HG02970 (cell line): ENCODE measurements at regions not wholly inside any gene's neighbourhood (a gene's known extent, or its start where the extent isn't known, plus 50 kb on each side); places are given as distances from the start of the nearest gene placed in this dataset.

ENCODE experiments used
- ATAC-seq: cut with Tn5 transposase; IDR thresholded peaks from one replicate; pipeline ENCODE4 v1.9.1; 2021; ENCODE audit warnings: mild to moderate bottlenecking, moderate library complexity, moderate number of reproducible peaks; ENCODE audit not compliant: unreplicated experiment, low FRiP score

GRCh38 chr2:7567646-7568045, 650.4 kb downstream of the RNF144A start:
- no peak for ATAC-seq

- ATAC-seq: no peak
These were observed 653.0 kb downstream of the RNF144A start for GRCh38 chr2:7570247-7570646.

- ATAC-seq: no peak
These were observed 654.5 kb downstream of the RNF144A start for GRCh38 chr2:7571701-7572100.

GRCh38 chr2:7572450-7572849, 655.2 kb downstream of the RNF144A start:
- ATAC-seq: no peak

- ATAC-seq: no peak
These were observed 656.1 kb downstream of the RNF144A start for GRCh38 chr2:7573166-7573825.

GRCh38 chr2:7574385-7574784, 657.2 kb downstream of the RNF144A start:
- ATAC-seq: no peak

- no peak for ATAC-seq
These were observed 660.6 kb downstream of the RNF144A start for GRCh38 chr2:7577769-7578168.

GRCh38 chr2:7584017-7584416, 666.8 kb downstream of the RNF144A start:
- ATAC-seq: no peak

GRCh38 chr2:7586898-7587297, 669.7 kb downstream of the RNF144A start:
- ATAC-seq: no peak

- ATAC-seq: no peak
These were observed 671.1 kb downstream of the RNF144A start for GRCh38 chr2:7588295-7588694.

GRCh38 chr2:7592618-7593140, 675.5 kb downstream of the RNF144A start:
- no peak for ATAC-seq

GRCh38 chr2:7593360-7593759, 676.1 kb downstream of the RNF144A start:
- ATAC-seq: no peak

- ATAC-seq: no peak
These were observed 677.0 kb downstream of the RNF144A start for GRCh38 chr2:7594211-7594610.

- no peak for ATAC-seq
These were observed 678.0 kb downstream of the RNF144A start for GRCh38 chr2:7595206-7595605.

GRCh38 chr2:7598402-7598801, 681.2 kb downstream of the RNF144A start:
- no peak for ATAC-seq

GRCh38 chr2:7599462-7600258, 682.4 kb downstream of the RNF144A start:
- no peak for ATAC-seq

- no peak for ATAC-seq
These were observed 684.8 kb downstream of the RNF144A start for GRCh38 chr2:7601990-7602389.

GRCh38 chr2:7604456-7604855, 687.2 kb downstream of the RNF144A start:
- no peak for ATAC-seq

GRCh38 chr2:7607441-7608173, 690.4 kb downstream of the RNF144A start:
- no peak for ATAC-seq

- ATAC-seq: no peak
These were observed 692.3 kb downstream of the RNF144A start for GRCh38 chr2:7609556-7609955.

GRCh38 chr2:7609974-7610373, 692.8 kb downstream of the RNF144A start:
- ATAC-seq: no peak
